HepG2 (cell line): ENCODE measurements at regions not wholly inside any gene's neighbourhood (a gene's known extent, or its start where the extent isn't known, plus 50 kb on each side); places are given as distances from the start of the nearest gene placed in this dataset.

ENCODE experiments used
- ATAC-seq: fragments of 200-7000 bp; cut with Tn5 transposase; 3 replicates; pipeline ENCODE4 v1.9.1; 2020; ENCODE audit warnings: mild to moderate bottlenecking, moderate library complexity
- BruUV-seq: library from RNA; stranded (reverse); fragments of 400-500 nt; replicated peaks from 2 replicates; lab custom pipeline; 2021; lab: Mats Ljungman, UMichigan
- CTCF ChIA-PET: fragments of 300-600 bp; formaldehyde crosslinking; extraction: SDS; loops from one replicate; lab custom pipeline; 2021; ENCODE audit warnings: low total read pairs, inconsistent platforms, low intra/inter-chr PET ratio; lab: Yijun Ruan, JAX
- POLR2A ChIA-PET: fragments of 350-600 bp; sonication (Branson Sonifier 250); formaldehyde crosslinking; loops from one replicate; lab custom pipeline; 2020; ENCODE audit warnings: antibody characterized with exemption, inconsistent platforms; lab: Yijun Ruan, JAX
- DNase-seq: peaks from one replicate; pipeline ENCODE4 v3.0.0-alpha.2; 2015; ENCODE audit warnings: low spot score
- FAIRE-seq: peaks from 3 replicates; lab custom pipeline; 2011; peaks lifted over from hg19 to GRCh38; lab: Jason Lieb, UNC
- H2AFZ ChIP-seq: one replicate; pipeline ENCODE4 v1.6.1; 2011; ENCODE audit warnings: low read length, inconsistent platforms
- H3K27ac ChIP-seq: fragments of 300-600 bp; 3 replicates; pipeline ENCODE4 v1.8.0; 2011; ENCODE audit warnings: mixed run types, mild to moderate bottlenecking, mixed read lengths, low read length, inconsistent platforms; ENCODE audit not compliant: insufficient read depth; ENCODE audit errors: extremely low read length
- H3K27me3 ChIP-seq, 2 experiments: fragments of 200-600 bp in 1 of 2; 2 replicates in 1 of 2; 3 replicates in 1 of 2; pipeline versions ENCODE4 v1.6.0 to v1.8.0; 2011; ENCODE audit warnings: low read length in 2 of 2, mild to moderate bottlenecking in 2 of 2, moderate library complexity in 2 of 2, inconsistent platforms in 1 of 2; ENCODE audit not compliant: insufficient read depth in 2 of 2, control insufficient read depth in 1 of 2
- H3K36me3 ChIP-seq, 2 experiments: fragments of 200-600 bp in 1 of 2; replicated peaks in 1 of 2; 2 replicates in 1 of 2; 3 replicates in 1 of 2; pipeline versions ENCODE4 v1.5.1 to v1.8.0; 2011; ENCODE audit warnings: low read length in 2 of 2, inconsistent platforms in 1 of 2; ENCODE audit not compliant: insufficient read depth in 2 of 2, control insufficient read depth in 1 of 2
- H3K4me1 ChIP-seq: 2 replicates; pipeline ENCODE4 v1.5.1; 2012; ENCODE audit warnings: low read length, inconsistent platforms; ENCODE audit not compliant: insufficient read depth
- H3K4me2 ChIP-seq: 2 replicates; pipeline ENCODE4 v1.6.0; 2011; ENCODE audit warnings: low read depth, low read length, inconsistent platforms
- H3K4me3 ChIP-seq, 3 experiments: fragments of 200-600 bp in 1 of 3; sonication (generic), shearing (Covaris generic) in 1 of 3; replicated peaks in 1 of 3; 2 replicates each; pipeline ENCODE4 v1.5.1; 2011 to 2016; ENCODE audit warnings: low read length in 3 of 3, inconsistent platforms in 2 of 3, low read depth in 2 of 3, mild to moderate bottlenecking in 2 of 3, control low read depth in 1 of 3, mixed read lengths in 1 of 3; ENCODE audit not compliant: insufficient read depth in 1 of 3
- H3K79me2 ChIP-seq: one replicate; pipeline ENCODE4 v1.6.1; 2011; ENCODE audit warnings: low read length, inconsistent platforms; ENCODE audit not compliant: insufficient read depth
- H3K9ac ChIP-seq: 2 replicates; pipeline ENCODE4 v1.6.0; 2011; ENCODE audit warnings: mild to moderate bottlenecking, low read depth, low read length, inconsistent platforms; ENCODE audit not compliant: insufficient read depth
- H3K9me3 ChIP-seq: 2 replicates; pipeline ENCODE4 v1.5.1; 2012; ENCODE audit warnings: mild to moderate bottlenecking, low read length
- H4K20me1 ChIP-seq: 2 replicates; pipeline ENCODE4 v1.6.0; 2011; ENCODE audit warnings: inconsistent platforms, mild to moderate bottlenecking, low read length, moderate library complexity; ENCODE audit not compliant: insufficient read depth
- ATF7-NPFF ChIP-seq: sonication (generic); formaldehyde crosslinking; IDR thresholded peaks from 2 replicates; pipeline ENCODE4 v1.8.1; 2023; ENCODE audit warnings: mild to moderate bottlenecking, low read depth, missing genetic modification reagents, moderate library complexity
- RFX3 ChIP-seq: IDR thresholded peaks from 2 replicates; pipeline ENCODE4 v1.6.1; 2016; ENCODE audit warnings: missing biosample characterization, missing genetic modification reagents
- SRSF4 ChIP-seq: fragments of 200-400 bp; formaldehyde crosslinking; IDR thresholded peaks from one replicate; pipeline ENCODE4 v1.6.1; 2018; ENCODE audit warnings: mild to moderate bottlenecking, low read depth, low read length, moderate library complexity; ENCODE audit not compliant: poor library complexity, severe bottlenecking
- STAG1 ChIP-seq: sonication (generic); formaldehyde crosslinking; IDR thresholded peaks from 2 replicates; pipeline ENCODE4 v1.4.0; 2020; ENCODE audit warnings: missing genetic modification reagents
- TP53 ChIP-seq: sonication (generic); formaldehyde crosslinking; conservative IDR thresholded peaks from 2 replicates; pipeline ENCODE4 v1.4.0; 2020; ENCODE audit warnings: missing genetic modification reagents
- ZBTB44 ChIP-seq: sonication (generic); formaldehyde crosslinking; IDR thresholded peaks from 2 replicates; pipeline ENCODE4 v1.4.0; 2020; ENCODE audit warnings: missing genetic modification reagents
- ZFP41 ChIP-seq: sonication (generic); formaldehyde crosslinking; IDR thresholded peaks from 2 replicates; pipeline ENCODE4 v1.4.0; 2020; ENCODE audit warnings: mild to moderate bottlenecking, missing genetic modification reagents, borderline replicate concordance
- ZNF136 ChIP-seq: sonication (generic); formaldehyde crosslinking; IDR thresholded peaks from 2 replicates; pipeline ENCODE4 v1.8.1; 2022; ENCODE audit warnings: low read depth, mild to moderate bottlenecking, moderate library complexity, missing genetic modification reagents
- ZNF441 ChIP-seq: sonication (generic); formaldehyde crosslinking; IDR thresholded peaks from 2 replicates; pipeline ENCODE4 v1.7.0; 2021; ENCODE audit warnings: missing genetic modification reagents, borderline replicate concordance
- ZNF558 ChIP-seq: sonication (generic); formaldehyde crosslinking; IDR thresholded peaks from 2 replicates; pipeline ENCODE4 v1.9.0; 2022; ENCODE audit warnings: mild to moderate bottlenecking, missing genetic modification reagents, borderline replicate concordance
- ZNF773 ChIP-seq: sonication (generic); formaldehyde crosslinking; IDR thresholded peaks from 2 replicates; pipeline ENCODE4 v1.4.0; 2020; ENCODE audit warnings: missing genetic modification reagents, borderline replicate concordance
- ZNF790 ChIP-seq: sonication (generic); formaldehyde crosslinking; IDR thresholded peaks from 2 replicates; pipeline ENCODE4 v1.8.0; 2022; ENCODE audit warnings: missing genetic modification reagents, mild to moderate bottlenecking, borderline replicate concordance
- ZNF792 ChIP-seq: IDR thresholded peaks from 2 replicates; pipeline ENCODE4 v1.6.1; 2016
- WGBS: methylation state at CpG from one replicate; pipeline ENCODE4 v1.1.6; 2017; ENCODE audit warnings: low lambda C conversion rate; 5-methylcytosine and 5-hydroxymethylcytosine counted together
- in situ Hi-C: cut with HindIII; loops from 2 replicates; pipeline ENCODE4 v1.10.0; 2017; ENCODE audit warnings: low pct_unique_long_range_greater_than_20kb; ENCODE audit not compliant: extremely low pct_ligation_motif_present
- intact Hi-C: fragments of 100-400 bp; cut with micrococcal nuclease; formaldehyde crosslinking; loops from one replicate; pipeline ENCODE4 v1.10.0; 2022; ENCODE audit not compliant: unreplicated experiment

GRCh38 chr17:55654022-55654421 is 68.6 kb downstream of the TMEM100 start (continued):
- TF ChIP-seq ATF7-NPFF (CRISPR knock-in tag) = no peak
- no peak for TF ChIP-seq RFX3 (CRISPR knock-in tag)
- no peak for TF ChIP-seq ZNF136 (CRISPR knock-in tag)
- no peak for TF ChIP-seq ZNF558
- no peak for TF ChIP-seq ZNF790 (CRISPR knock-in tag)
- no peak for TF ChIP-seq ZNF773
- no peak for TF ChIP-seq TP53 (CRISPR knock-in tag)
- no peak for TF ChIP-seq ZFP41
- no peak for TF ChIP-seq ZNF792 (CRISPR knock-in tag)
- TF ChIP-seq SRSF4 = no peak
- TF ChIP-seq ZNF441 (CRISPR knock-in tag) = no peak
- TF ChIP-seq, all 625 proteins: peak for 0

- CTCF ChIA-PET = no interaction called here
- DNase-seq = no peak
- intact Hi-C loops = no loop called here
- Histone ChIP-seq H3K4me2 (no peak overlapping the region), H3K27me3 (peaks cover 0 to 4% of the 10 kb centered on the region in 2 experiments; a peak in 1 of 5 replicates), H3K9ac (no peak overlapping the region), H3K79me2 (no peaks in the 10 kb centered on the region), H2AFZ (no peak overlapping the region), H3K27ac (no peak overlapping the region), H3K4me3 (no peak overlapping the region), H3K4me1 (no peaks in the 10 kb centered on the region)
- no TSS peak for BruUV-seq
- POLR2A ChIA-PET = no interaction called here
- TF ChIP-seq STAG1 (CRISPR knock-in tag) (peak; percentile 17; the same call in 1 of the 2 replicates), ZBTB44 (no peak)
- TF ChIP-seq, all 625 proteins: peak for 1
- FAIRE-seq = no peak
- in situ Hi-C loops = no loop called here
- peak; percentile 85 for ATAC-seq
- WGBS = 0% methylated on average over 2 of the region's 2 CpGs
- Histone ChIP-seq H4K20me1 (no peaks in the 10 kb centered on the region), H3K36me3 (no peaks in the 10 kb centered on the region), H3K9me3 (no peaks in the 10 kb centered on the region)
Measured at GRCh38 chr17:55652825-55653224, 69.8 kb downstream of the TMEM100 start.
